Mesothelial cell of epicardium (in vitro differentiated cells): ENCODE measurements at regions not wholly inside any gene's neighbourhood (a gene's known extent, or its start where the extent isn't known, plus 50 kb on each side); places are given as distances from the start of the nearest gene placed in this dataset.

Experiments used
- DNase-seq, 2 experiments: peaks; one replicate each; pipeline ENCODE4 v3.0.0; 2021; ENCODE audit warnings: low spot score in 2 of 2; ENCODE audit not compliant: unreplicated experiment in 2 of 2
- H3K27ac Mint-ChIP-seq: 2 replicates; pipeline ENCODE4 v1.8.0; 2021; ENCODE audit warnings: mixed read lengths
- H3K27me3 Mint-ChIP-seq: 2 replicates; pipeline ENCODE4 v1.8.0; 2021; ENCODE audit warnings: low read depth, mixed read lengths
- H3K36me3 Mint-ChIP-seq: 2 replicates; pipeline ENCODE4 v1.8.0; 2021; ENCODE audit warnings: mixed read lengths
- H3K4me1 Mint-ChIP-seq: 2 replicates; pipeline ENCODE4 v1.8.0; 2021; ENCODE audit warnings: mixed read lengths
- H3K4me3 Mint-ChIP-seq: 2 replicates; pipeline ENCODE4 v1.8.0; 2021; ENCODE audit warnings: mild to moderate bottlenecking, moderate library complexity, mixed read lengths
- H3K9me3 Mint-ChIP-seq: 2 replicates; pipeline ENCODE4 v1.8.0; 2021; ENCODE audit warnings: mixed read lengths
- CTCF ChIP-seq: fragments of 200-600 bp; sonication (generic); IDR thresholded peaks from one replicate; pipeline ENCODE4 v1.5.0; 2021; ENCODE audit warnings: antibody characterized with exemption; ENCODE audit not compliant: unreplicated experiment

- H3K4me3 Mint-ChIP-seq: no peak overlapping the region
- H3K27ac Mint-ChIP-seq: no peak overlapping the region
- peaks cover 7% of the 10 kb centered on the region for H3K4me1 Mint-ChIP-seq
- no peaks in the 10 kb centered on the region for H3K9me3 Mint-ChIP-seq
- no peak for DNase-seq
- H3K36me3 Mint-ChIP-seq: no peaks in the 10 kb centered on the region
- TF ChIP-seq CTCF: no peak
- peaks cover 25% of the 10 kb centered on the region for H3K27me3 Mint-ChIP-seq
Measured at GRCh38 chr3:22612927-22613326, 590.2 kb upstream of the UBE2E2 start.

GRCh38 chr3:22615790-22616189 lies 587.3 kb upstream of the UBE2E2 start:
- no peaks in the 10 kb centered on the region for H3K9me3 Mint-ChIP-seq
- peaks cover 37% of the 10 kb centered on the region for H3K27me3 Mint-ChIP-seq
- H3K4me1 Mint-ChIP-seq: peaks cover 7% of the 10 kb centered on the region
- H3K27ac Mint-ChIP-seq: no peak overlapping the region
- TF ChIP-seq CTCF: no peak
- no peak overlapping the region for H3K4me3 Mint-ChIP-seq
- DNase-seq: no peak
- H3K36me3 Mint-ChIP-seq: no peaks in the 10 kb centered on the region

GRCh38 chr3:22617372-22617771 lies 585.8 kb upstream of the UBE2E2 start:
- no peak for TF ChIP-seq CTCF
- no peaks in the 10 kb centered on the region for H3K9me3 Mint-ChIP-seq
- H3K4me3 Mint-ChIP-seq: no peak overlapping the region
- peaks cover 7% of the 10 kb centered on the region for H3K4me1 Mint-ChIP-seq
- no peak for DNase-seq
- H3K27ac Mint-ChIP-seq: no peak overlapping the region
- H3K36me3 Mint-ChIP-seq: no peaks in the 10 kb centered on the region
- H3K27me3 Mint-ChIP-seq: peaks cover 39% of the 10 kb centered on the region

- Mint-ChIP-seq H3K36me3 (no peaks in the 10 kb centered on the region), H3K9me3 (peaks cover 9% of the 10 kb centered on the region), H3K27me3 (peaks cover 26% of the 10 kb centered on the region), H3K27ac (no peak overlapping the region), H3K4me1 (peaks cover 7% of the 10 kb centered on the region), H3K4me3 (no peak overlapping the region)
- DNase-seq: no peak
- no peak for TF ChIP-seq CTCF
Measured at GRCh38 chr3:22620498-22620897, 582.6 kb upstream of the UBE2E2 start.

DNA sequence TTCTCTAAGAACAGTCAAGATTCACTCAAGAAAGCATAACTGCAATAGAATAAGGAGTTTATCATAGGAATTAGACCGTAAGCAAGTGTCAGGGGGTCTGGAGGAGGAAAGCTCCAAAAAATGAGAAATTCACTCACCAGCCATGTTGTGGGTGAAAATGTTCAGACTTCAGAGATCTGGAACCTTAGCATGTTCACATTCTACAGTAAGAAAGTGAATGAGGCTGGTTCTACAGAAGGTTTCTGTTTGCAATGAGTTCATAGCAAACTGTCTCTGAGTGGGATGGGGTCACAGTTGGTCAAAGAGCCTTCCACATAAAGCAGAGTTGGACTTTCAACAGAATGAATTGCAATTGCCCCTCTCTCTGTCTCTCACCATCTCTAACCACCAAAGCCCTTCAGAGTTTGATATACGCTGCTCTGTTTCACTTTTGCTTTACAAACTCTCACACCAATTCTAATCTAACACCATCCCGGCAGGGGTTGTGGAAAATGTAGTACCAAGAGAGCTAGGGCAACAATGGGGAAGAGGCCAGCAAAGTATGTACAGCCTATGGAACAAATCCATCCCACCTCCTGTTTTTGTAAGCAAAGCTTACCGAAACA lies 581.8 kb upstream of the UBE2E2 start:
- H3K9me3 Mint-ChIP-seq: peaks cover 12% of the 10 kb centered on the region
- H3K27ac Mint-ChIP-seq: no peak overlapping the region
- no peaks in the 10 kb centered on the region for H3K36me3 Mint-ChIP-seq
- H3K27me3 Mint-ChIP-seq: peaks cover 24% of the 10 kb centered on the region
- no peak for TF ChIP-seq CTCF
- H3K4me3 Mint-ChIP-seq: no peak overlapping the region
- no peaks in the 10 kb centered on the region for H3K4me1 Mint-ChIP-seq
- DNase-seq: no peak
